Left lung (tissue), 4 donors: ENCODE measurements at regions not wholly inside any gene's neighbourhood (a gene's known extent, or its start where the extent isn't known, plus 50 kb on each side); places are given as distances from the start of the nearest gene placed in this dataset.
A peak's percentile ranks its signal among the peaks of the same experiment; 100 is the strongest.

Source experiments
- ATAC-seq: fragments of 200-7000 bp; cut with Tn5 transposase; one replicate; pipeline ENCODE4 v1.9.1; 2020; ENCODE audit warnings: moderate library complexity
- DNase-seq, 4 donors: peaks; one replicate each; pipeline ENCODE4 v3.0.0-alpha.2; 2013 to 2020
- H3K27ac ChIP-seq, 2 donors: fragments of 200-600 bp; sonication (generic) in 1 of 2; one replicate each; pipeline versions ENCODE4 v1.5.0 to v1.8.0; 2020 to 2021
- H3K27me3 ChIP-seq, 2 donors: fragments of 200-600 bp; sonication (generic) in 1 of 2; one replicate each; pipeline versions ENCODE4 v1.5.0 to v1.8.0; 2020 to 2021
- H3K36me3 ChIP-seq, 2 donors: fragments of 200-600 bp; sonication (generic) in 1 of 2; one replicate each; pipeline versions ENCODE4 v1.5.0 to v1.8.0; 2020 to 2021
- H3K4me1 ChIP-seq, 2 donors: fragments of 200-600 bp; one replicate each; pipeline ENCODE4 v1.8.0; 2021
- H3K4me3 ChIP-seq, 2 donors: fragments of 200-600 bp; sonication (generic) in 1 of 2; one replicate each; pipeline versions ENCODE4 v1.5.0 to v1.8.0; 2020 to 2021; ENCODE audit warnings: mild to moderate bottlenecking in 1 of 2
- H3K9me3 ChIP-seq, 2 donors: fragments of 200-600 bp; sonication (generic) in 1 of 2; one replicate each; pipeline versions ENCODE4 v1.5.0 to v1.8.0; 2020 to 2021
- CTCF ChIP-seq, 2 donors: fragments of 200-600 bp; sonication (generic) in 1 of 2; IDR thresholded peaks; one replicate each; pipeline versions ENCODE4 v1.5.0 to v1.8.0; 2021; ENCODE audit warnings: antibody characterized with exemption in 2 of 2
- intact Hi-C, 2 donors: fragments of 100-400 bp; cut with DNase I; formaldehyde crosslinking; loops; one replicate each; pipeline versions ENCODE4 v1.11.2 to v1.14.2; 2022
- donor health status: DM: no; HTN: yes; CAD: no.
- donor health status: DM: no; HTN: no; CAD: no.

- H3K36me3 ChIP-seq: no peaks in the 10 kb centered on the region
- H3K27me3 ChIP-seq: no peaks in the 10 kb centered on the region
- H3K4me1 ChIP-seq: no peaks in the 10 kb centered on the region
- no peak overlapping the region for H3K4me3 ChIP-seq
- no peak for ATAC-seq
- TF ChIP-seq CTCF (IDR thresholded peaks at IDR 0.05): no peak
- no peak for DNase-seq
- intact Hi-C loops: no loop called here
- no peak overlapping the region for H3K27ac ChIP-seq
- no peaks in the 10 kb centered on the region for H3K9me3 ChIP-seq
Observed at GRCh38 chr2:187838690-187839089, 284.5 kb upstream of the TFPI start.

GRCh38 chr2:187842315-187842714 is 288.1 kb upstream of the TFPI start:
- DNase-seq (no peak), ATAC-seq (no peak)
- no peak for TF ChIP-seq CTCF (IDR thresholded peaks at IDR 0.05)
- H3K9me3 ChIP-seq: no peaks in the 10 kb centered on the region
- H3K4me1 ChIP-seq: no peaks in the 10 kb centered on the region
- intact Hi-C loops: no loop called here
- H3K27ac ChIP-seq: no peak overlapping the region
- H3K36me3 ChIP-seq: no peaks in the 10 kb centered on the region
- no peak overlapping the region for H3K4me3 ChIP-seq
- no peaks in the 10 kb centered on the region for H3K27me3 ChIP-seq

GRCh38 chr2:187842978-187843847 is 289.0 kb upstream of the TFPI start:
- Histone ChIP-seq H3K9me3 (no peaks in the 10 kb centered on the region), H3K4me1 (no peaks in the 10 kb centered on the region), H3K36me3 (no peaks in the 10 kb centered on the region), H3K4me3 (no peak overlapping the region), H3K27me3 (no peaks in the 10 kb centered on the region), H3K27ac (no peak overlapping the region)
- intact Hi-C loops: no loop called here
- peak; percentile 83 for ATAC-seq
- DNase-seq: peak in 2 of 4 donors; percentile 35 to 66
- peak; percentile 42 to 44 for TF ChIP-seq CTCF (IDR thresholded peaks at IDR 0.05)

GRCh38 chr2:187847245-187848208 is 293.3 kb upstream of the TFPI start:
- ATAC-seq: no peak

More at GRCh38 chr2:187847245-187848208, 293.3 kb upstream of the TFPI start:
- H3K9me3 ChIP-seq: no peaks in the 10 kb centered on the region
- no peak overlapping the region for H3K4me3 ChIP-seq
- H3K4me1 ChIP-seq: no peaks in the 10 kb centered on the region
- DNase-seq: no peak
- no peak overlapping the region for H3K27ac ChIP-seq
- H3K36me3 ChIP-seq: no peaks in the 10 kb centered on the region
- intact Hi-C loops: no loop called here
- H3K27me3 ChIP-seq: no peaks in the 10 kb centered on the region
- TF ChIP-seq CTCF (IDR thresholded peaks at IDR 0.05): no peak
